22Rv1 (cell line): ENCODE measurements at regions not wholly inside any gene's neighbourhood (a gene's known extent, or its start where the extent isn't known, plus 50 kb on each side); places are given as distances from the start of the nearest gene placed in this dataset.

Experiments used
- ZFX ChIP-seq: fragments of 450-650 bp; IDR thresholded peaks from 2 replicates; pipeline ENCODE4 v1.6.1; 2017; ENCODE audit warnings: antibody characterized with exemption, borderline replicate concordance
- TF ChIP-seq, protein P1 (sequence below): fragments of 450-650 bp; IDR thresholded peaks from 2 replicates; pipeline ENCODE4 v1.5.1; 2017; ENCODE audit warnings: mild to moderate bottlenecking

- TF ChIP-seq, protein P1, sequence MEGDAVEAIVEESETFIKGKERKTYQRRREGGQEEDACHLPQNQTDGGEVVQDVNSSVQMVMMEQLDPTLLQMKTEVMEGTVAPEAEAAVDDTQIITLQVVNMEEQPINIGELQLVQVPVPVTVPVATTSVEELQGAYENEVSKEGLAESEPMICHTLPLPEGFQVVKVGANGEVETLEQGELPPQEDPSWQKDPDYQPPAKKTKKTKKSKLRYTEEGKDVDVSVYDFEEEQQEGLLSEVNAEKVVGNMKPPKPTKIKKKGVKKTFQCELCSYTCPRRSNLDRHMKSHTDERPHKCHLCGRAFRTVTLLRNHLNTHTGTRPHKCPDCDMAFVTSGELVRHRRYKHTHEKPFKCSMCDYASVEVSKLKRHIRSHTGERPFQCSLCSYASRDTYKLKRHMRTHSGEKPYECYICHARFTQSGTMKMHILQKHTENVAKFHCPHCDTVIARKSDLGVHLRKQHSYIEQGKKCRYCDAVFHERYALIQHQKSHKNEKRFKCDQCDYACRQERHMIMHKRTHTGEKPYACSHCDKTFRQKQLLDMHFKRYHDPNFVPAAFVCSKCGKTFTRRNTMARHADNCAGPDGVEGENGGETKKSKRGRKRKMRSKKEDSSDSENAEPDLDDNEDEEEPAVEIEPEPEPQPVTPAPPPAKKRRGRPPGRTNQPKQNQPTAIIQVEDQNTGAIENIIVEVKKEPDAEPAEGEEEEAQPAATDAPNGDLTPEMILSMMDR: no peak
- no peak for TF ChIP-seq ZFX
These were observed 934.4 kb upstream of the LRRN3 start for GRCh38 chr7:110156511-110156910.
